Mesendoderm (in vitro differentiated cells): ENCODE measurements at regions not wholly inside any gene's neighbourhood (a gene's known extent, or its start where the extent isn't known, plus 50 kb on each side); places are given as distances from the start of the nearest gene placed in this dataset.
"Not testable (repeated sequence)": the region's sequence is repeated elsewhere in the genome, so short reads cannot be mapped to it uniquely, and the experiment has no call there.

Source experiments
- DNase-seq: peaks from one replicate; pipeline ENCODE4 v3.0.0; 2013
- H2AK5ac ChIP-seq: 2 replicates; pipeline ENCODE4 v1.6.1; 2013; ENCODE audit warnings: low read length, inconsistent platforms
- H2BK120ac ChIP-seq: 2 replicates; pipeline ENCODE4 v1.6.1; 2013; ENCODE audit warnings: low read depth, mild to moderate bottlenecking, low read length, moderate library complexity, mixed read lengths
- H2BK15ac ChIP-seq: replicated peaks from 2 replicates; pipeline ENCODE4 v1.6.1; 2013; ENCODE audit warnings: low read depth, mild to moderate bottlenecking, moderate library complexity
- H2BK5ac ChIP-seq: 2 replicates; pipeline ENCODE4 v1.6.1; 2013; ENCODE audit warnings: low read length, inconsistent platforms
- H3K18ac ChIP-seq: 2 replicates; pipeline ENCODE4 v1.6.1; 2013; ENCODE audit warnings: mild to moderate bottlenecking, low read length, mixed read lengths
- H3K23ac ChIP-seq: one replicate; pipeline ENCODE4 v1.6.1; 2013; ENCODE audit warnings: low read length
- H3K27ac ChIP-seq: 2 replicates; pipeline ENCODE4 v1.5.1; 2013; ENCODE audit warnings: low read depth, mild to moderate bottlenecking, inconsistent platforms, low read length, moderate library complexity
- H3K27me3 ChIP-seq: 2 replicates; pipeline ENCODE4 v1.6.1; 2013; ENCODE audit warnings: low read length, control low read depth, mild to moderate bottlenecking, inconsistent platforms; ENCODE audit not compliant: insufficient read depth, poor library complexity
- H3K36me3 ChIP-seq: 2 replicates; pipeline ENCODE4 v1.6.1; 2013; ENCODE audit warnings: low read length, inconsistent platforms; ENCODE audit not compliant: control insufficient read depth, insufficient read depth
- H3K4ac ChIP-seq: one replicate; pipeline ENCODE4 v1.6.1; 2013; ENCODE audit warnings: low read depth, mild to moderate bottlenecking, low read length, moderate library complexity
- H3K4me1 ChIP-seq: 2 replicates; pipeline ENCODE4 v1.6.1; 2013; ENCODE audit warnings: low read depth, low read length, inconsistent platforms; ENCODE audit not compliant: control insufficient read depth
- H3K4me2 ChIP-seq: 2 replicates; pipeline ENCODE4 v1.6.1; 2013; ENCODE audit warnings: low read length
- H3K4me3 ChIP-seq: 2 replicates; pipeline ENCODE4 v1.5.1; 2013; ENCODE audit warnings: mild to moderate bottlenecking, low read length
- H3K56ac ChIP-seq: one replicate; pipeline ENCODE4 v1.6.1; 2013; ENCODE audit warnings: low read length
- H3K79me1 ChIP-seq: 2 replicates; pipeline ENCODE4 v1.6.1; 2013; ENCODE audit warnings: low read length, inconsistent platforms
- H3K79me2 ChIP-seq: 2 replicates; pipeline ENCODE4 v1.6.1; 2013; ENCODE audit warnings: mild to moderate bottlenecking, low read length; ENCODE audit not compliant: control insufficient read depth, insufficient read depth
- H3K9ac ChIP-seq: 2 replicates; pipeline ENCODE4 v1.6.1; 2013; ENCODE audit warnings: low read length, inconsistent platforms
- H4K5ac ChIP-seq: one replicate; pipeline ENCODE4 v1.6.1; 2013; ENCODE audit warnings: low read length
- H4K8ac ChIP-seq: one replicate; pipeline ENCODE4 v1.6.1; 2013; ENCODE audit warnings: low read depth, mild to moderate bottlenecking, control low read depth, low read length, moderate library complexity
- WGBS: extraction: QIAGEN DNeasy Blood & Tissue Kit; methylation state at CpG from one replicate; pipeline ENCODE4 v1.1.7; 2013; ENCODE audit warnings: low lambda C conversion rate, missing lambda C conversion rate; ENCODE audit not compliant: insufficient coverage; ENCODE audit errors: extremely low coverage; 5-methylcytosine and 5-hydroxymethylcytosine counted together

GRCh38 chr14:106300951-106301510 is 774.6 kb downstream of the TMEM121 start:
- not testable (repeated sequence) for H4K8ac ChIP-seq, H3K56ac ChIP-seq, H3K79me2 ChIP-seq, H3K27ac ChIP-seq, H3K79me1 ChIP-seq, H4K5ac ChIP-seq, H2BK5ac ChIP-seq, H3K4ac ChIP-seq, H3K9ac ChIP-seq, H3K4me2 ChIP-seq, H3K36me3 ChIP-seq, H3K4me1 ChIP-seq, H3K23ac ChIP-seq, H2BK15ac ChIP-seq, H3K18ac ChIP-seq, H2AK5ac ChIP-seq, H3K4me3 ChIP-seq, DNase-seq, H2BK120ac ChIP-seq, H3K27me3 ChIP-seq
- no CpG with 5 or more reads among the region's 2 CpGs for WGBS

GRCh38 chr14:106301609-106302008 is 775.2 kb downstream of the TMEM121 start:
- H3K79me1 ChIP-seq, H3K4ac ChIP-seq, H2BK15ac ChIP-seq, H3K23ac ChIP-seq, H3K27ac ChIP-seq, H2BK120ac ChIP-seq, H3K4me2 ChIP-seq, H2AK5ac ChIP-seq, H4K5ac ChIP-seq, DNase-seq, H3K4me1 ChIP-seq, H3K36me3 ChIP-seq, H3K27me3 ChIP-seq, H3K18ac ChIP-seq, H4K8ac ChIP-seq, H3K79me2 ChIP-seq, H3K9ac ChIP-seq, H2BK5ac ChIP-seq, H3K4me3 ChIP-seq, H3K56ac ChIP-seq: not testable (repeated sequence)
- WGBS = no CpG with 5 or more reads among the region's 4 CpGs

- DNase-seq = no peak
- no peak overlapping the region for H3K9ac ChIP-seq
Measured at GRCh38 chr14:106302661-106303060, 776.3 kb downstream of the TMEM121 start.

GRCh38 chr14:106304271-106304670 is 777.9 kb downstream of the TMEM121 start:
- H3K36me3 ChIP-seq = no peaks in the 10 kb centered on the region
- no peaks in the 10 kb centered on the region for H3K4me1 ChIP-seq
- H3K27me3 ChIP-seq = no peaks in the 10 kb centered on the region
- no peak overlapping the region for H3K4ac ChIP-seq
- no peak overlapping the region for H3K4me2 ChIP-seq
- H2BK120ac ChIP-seq = no peak overlapping the region
- no peak overlapping the region for H2BK15ac ChIP-seq
- no peak overlapping the region for H2AK5ac ChIP-seq
- H3K9ac ChIP-seq = no peak overlapping the region
- H3K79me1 ChIP-seq = no peaks in the 10 kb centered on the region
- no peak overlapping the region for H3K18ac ChIP-seq
- no peak overlapping the region for H4K8ac ChIP-seq
- no peak overlapping the region for H3K27ac ChIP-seq
- H4K5ac ChIP-seq = no peak overlapping the region
- no peak overlapping the region for H2BK5ac ChIP-seq
- DNase-seq = no peak
- no peak overlapping the region for H3K4me3 ChIP-seq
- no peak overlapping the region for H3K23ac ChIP-seq
- H3K79me2 ChIP-seq = no peaks in the 10 kb centered on the region
- WGBS = no CpG with 5 or more reads among the region's 5 CpGs
- no peak overlapping the region for H3K56ac ChIP-seq

More at GRCh38 chr14:106302661-106303060, 776.3 kb downstream of the TMEM121 start:
- H3K4me3 ChIP-seq = no peak overlapping the region
- no peaks in the 10 kb centered on the region for H3K4me1 ChIP-seq
- H4K8ac ChIP-seq = no peak overlapping the region
- H2BK15ac ChIP-seq = no peak overlapping the region
- no peak overlapping the region for H3K27ac ChIP-seq
- H3K4me2 ChIP-seq = no peak overlapping the region
- H4K5ac ChIP-seq = no peak overlapping the region
- no peaks in the 10 kb centered on the region for H3K27me3 ChIP-seq
- no peak overlapping the region for H2BK120ac ChIP-seq
- no peak overlapping the region for H3K23ac ChIP-seq
- H3K18ac ChIP-seq = no peak overlapping the region
- no CpG with 5 or more reads among the region's 4 CpGs for WGBS
- H3K4ac ChIP-seq = no peak overlapping the region
- H2BK5ac ChIP-seq = no peak overlapping the region
- no peak overlapping the region for H2AK5ac ChIP-seq
- no peak overlapping the region for H3K56ac ChIP-seq
- no peaks in the 10 kb centered on the region for H3K79me1 ChIP-seq
- H3K79me2 ChIP-seq = no peaks in the 10 kb centered on the region
- no peaks in the 10 kb centered on the region for H3K36me3 ChIP-seq

- Histone ChIP-seq H3K4me1 (no peaks in the 10 kb centered on the region), H3K9ac (no peak overlapping the region), H2AK5ac (no peak overlapping the region), H3K4ac (no peak overlapping the region), H3K27me3 (no peaks in the 10 kb centered on the region), H2BK120ac (no peak overlapping the region), H3K79me1 (no peaks in the 10 kb centered on the region), H4K8ac (no peak overlapping the region), H2BK15ac (no peak overlapping the region), H2BK5ac (no peak overlapping the region), H3K36me3 (no peaks in the 10 kb centered on the region), H3K4me3 (no peak overlapping the region), H3K56ac (no peak overlapping the region), H3K27ac (no peak overlapping the region), H4K5ac (no peak overlapping the region), H3K18ac (no peak overlapping the region), H3K4me2 (no peak overlapping the region), H3K23ac (no peak overlapping the region), H3K79me2 (no peaks in the 10 kb centered on the region)
- WGBS = no CpG with 5 or more reads among the region's 17 CpGs
- peak; percentile 49 for DNase-seq
Measured at GRCh38 chr14:106308839-106309389, 782.5 kb downstream of the TMEM121 start.

- Histone ChIP-seq H2BK15ac (no peak overlapping the region), H2AK5ac (no peak overlapping the region), H3K36me3 (no peaks in the 10 kb centered on the region), H4K8ac (no peak overlapping the region), H3K79me1 (no peaks in the 10 kb centered on the region), H4K5ac (no peak overlapping the region), H2BK120ac (no peak overlapping the region), H3K4me1 (no peaks in the 10 kb centered on the region), H3K4me2 (no peak overlapping the region), H3K9ac (no peak overlapping the region), H2BK5ac (no peak overlapping the region), H3K27ac (no peak overlapping the region), H3K4ac (no peak overlapping the region), H3K56ac (no peak overlapping the region), H3K18ac (no peak overlapping the region), H3K79me2 (no peaks in the 10 kb centered on the region), H3K23ac (no peak overlapping the region), H3K4me3 (no peak overlapping the region), H3K27me3 (no peaks in the 10 kb centered on the region)
- WGBS = no CpG with 5 or more reads among the region's 2 CpGs
- DNase-seq = no peak
Measured at GRCh38 chr14:106309423-106309822, 783.0 kb downstream of the TMEM121 start.
